NCI-H1417 (cell line): ENCODE measurements at regions not wholly inside any gene's neighbourhood (a gene's known extent, or its start where the extent isn't known, plus 50 kb on each side); places are given as distances from the start of the nearest gene placed in this dataset.

Experiments
- DNase-seq, 3 experiments: peaks; one replicate each; lab custom pipeline; 2025; lab: John Stamatoyannopoulos, UW

- no peak for DNase-seq
Measured at GRCh38 chr1:111556325-111557037, 53.0 kb upstream of the ADORA3 start.

- DNase-seq: no peak
Measured at GRCh38 chr1:111559736-111560279, 56.4 kb upstream of the ADORA3 start.

- DNase-seq: no peak
Measured at GRCh38 chr1:111561328-111561727, 57.9 kb upstream of the ADORA3 start.

GRCh38 chr1:111563619-111564018 lies 56.0 kb upstream of the RAP1A start:
- DNase-seq: no peak

- DNase-seq: peak in 1 of 3 experiments; percentile 2
Measured at GRCh38 chr1:111565079-111565478, 54.5 kb upstream of the RAP1A start.

GRCh38 chr1:111565968-111566367 lies 53.6 kb upstream of the RAP1A start:
- no peak for DNase-seq

- no peak for DNase-seq
Measured at GRCh38 chr1:111568160-111568647, 51.4 kb upstream of the RAP1A start.
